ENCODE measurements at regions not wholly inside any gene's neighbourhood (a gene's known extent, or its start where the extent isn't known, plus 50 kb on each side); places are given as distances from the start of the nearest gene placed in this dataset.
A peak's percentile ranks its signal among the peaks of the same experiment; 100 is the strongest.

DNA sequence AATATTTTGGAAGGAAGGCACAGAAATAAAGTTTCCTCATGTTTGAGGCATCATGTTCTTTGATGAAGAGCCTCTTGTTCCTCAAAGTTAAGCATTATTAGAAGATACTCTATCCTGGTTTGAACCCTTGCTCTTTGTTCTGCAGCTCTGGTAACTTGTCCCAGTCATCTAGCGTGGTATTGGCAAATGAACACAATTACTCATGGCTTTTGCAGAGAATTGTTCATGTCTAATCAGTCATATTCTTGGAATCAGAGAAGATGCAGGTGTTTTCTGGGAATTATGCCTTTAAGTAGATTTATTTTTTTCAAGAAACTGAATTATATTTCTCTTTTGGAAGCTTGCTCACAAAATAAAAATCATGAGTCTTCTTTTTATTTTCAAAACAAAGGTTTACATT is 52.9 kb upstream of the HPGDS start:
- Histone ChIP-seq H3K79me2 (ENCODE audit: control insufficient read depth, insufficient read depth, low read length) (no peaks in the 10 kb centered on the region), H3K9me3 (ENCODE audit: control insufficient read depth, insufficient read depth, low read depth, low read length) (no peaks in the 10 kb centered on the region), H3K4me1 (ENCODE audit: control insufficient read depth, extremely low read depth, insufficient read depth, low read length) (no peaks in the 10 kb centered on the region), H3K27me3 (ENCODE audit: control insufficient read depth, insufficient read depth, low read length) (no peaks in the 10 kb centered on the region), H4K20me1 (ENCODE audit: control insufficient read depth, extremely low read depth, insufficient read depth, low read length) (no peaks in the 10 kb centered on the region), H3K4me2 (ENCODE audit: extremely low read depth, insufficient read depth, low read length) (no peak overlapping the region), H3K4me3 (replicated peaks in 1 of 4; ENCODE audit: control extremely low read depth in 1 of 4, insufficient read depth in 1 of 4, low read depth in 3 of 4, low read length in 4 of 4) (no peak overlapping the region), H2AFZ (ENCODE audit: low read length) (no peak overlapping the region), H3K27ac (ENCODE audit: insufficient read depth, low read length) (no peak overlapping the region), H3K9ac (ENCODE audit: insufficient read depth, low read length) (no peak overlapping the region), H3K36me3 (ENCODE audit: control insufficient read depth, insufficient read depth, low read length) (no peaks in the 10 kb centered on the region)
- TF ChIP-seq EZH2 (IDR thresholded peaks at IDR 0.05; ENCODE audit: low read length, missing control alignments): no peak
- TF ChIP-seq, protein P1, sequence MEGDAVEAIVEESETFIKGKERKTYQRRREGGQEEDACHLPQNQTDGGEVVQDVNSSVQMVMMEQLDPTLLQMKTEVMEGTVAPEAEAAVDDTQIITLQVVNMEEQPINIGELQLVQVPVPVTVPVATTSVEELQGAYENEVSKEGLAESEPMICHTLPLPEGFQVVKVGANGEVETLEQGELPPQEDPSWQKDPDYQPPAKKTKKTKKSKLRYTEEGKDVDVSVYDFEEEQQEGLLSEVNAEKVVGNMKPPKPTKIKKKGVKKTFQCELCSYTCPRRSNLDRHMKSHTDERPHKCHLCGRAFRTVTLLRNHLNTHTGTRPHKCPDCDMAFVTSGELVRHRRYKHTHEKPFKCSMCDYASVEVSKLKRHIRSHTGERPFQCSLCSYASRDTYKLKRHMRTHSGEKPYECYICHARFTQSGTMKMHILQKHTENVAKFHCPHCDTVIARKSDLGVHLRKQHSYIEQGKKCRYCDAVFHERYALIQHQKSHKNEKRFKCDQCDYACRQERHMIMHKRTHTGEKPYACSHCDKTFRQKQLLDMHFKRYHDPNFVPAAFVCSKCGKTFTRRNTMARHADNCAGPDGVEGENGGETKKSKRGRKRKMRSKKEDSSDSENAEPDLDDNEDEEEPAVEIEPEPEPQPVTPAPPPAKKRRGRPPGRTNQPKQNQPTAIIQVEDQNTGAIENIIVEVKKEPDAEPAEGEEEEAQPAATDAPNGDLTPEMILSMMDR (conservative IDR thresholded peaks at IDR 0.05 in 1 of 2, IDR thresholded peaks at IDR 0.05 in 1 of 2; ENCODE audit: low read depth in 1 of 2, low read length in 2 of 2): no peak
- DNase-seq (ENCODE audit: low read depth in 2 of 2): peak in 1 of 2 donors; percentile 22

- Histone ChIP-seq H3K9ac (ENCODE audit: insufficient read depth, low read length) (no peak overlapping the region), H4K20me1 (ENCODE audit: control insufficient read depth, extremely low read depth, insufficient read depth, low read length) (no peaks in the 10 kb centered on the region), H3K79me2 (ENCODE audit: control insufficient read depth, insufficient read depth, low read length) (no peaks in the 10 kb centered on the region), H3K9me3 (ENCODE audit: control insufficient read depth, insufficient read depth, low read depth, low read length) (no peaks in the 10 kb centered on the region), H3K4me2 (ENCODE audit: extremely low read depth, insufficient read depth, low read length) (no peak overlapping the region), H3K27me3 (ENCODE audit: control insufficient read depth, insufficient read depth, low read length) (no peaks in the 10 kb centered on the region), H3K27ac (ENCODE audit: insufficient read depth, low read length) (no peak overlapping the region), H3K4me3 (replicated peaks in 1 of 4; ENCODE audit: control extremely low read depth in 1 of 4, insufficient read depth in 1 of 4, low read depth in 3 of 4, low read length in 4 of 4) (no peak overlapping the region), H2AFZ (ENCODE audit: low read length) (no peak overlapping the region), H3K36me3 (ENCODE audit: control insufficient read depth, insufficient read depth, low read length) (no peaks in the 10 kb centered on the region), H3K4me1 (ENCODE audit: control insufficient read depth, extremely low read depth, insufficient read depth, low read length) (no peaks in the 10 kb centered on the region)
- no peak for DNase-seq (ENCODE audit: low read depth in 2 of 2)
- no peak for TF ChIP-seq EZH2 (IDR thresholded peaks at IDR 0.05; ENCODE audit: low read length, missing control alignments)
- TF ChIP-seq, protein P1 (conservative IDR thresholded peaks at IDR 0.05 in 1 of 2, IDR thresholded peaks at IDR 0.05 in 1 of 2; ENCODE audit: low read depth in 1 of 2, low read length in 2 of 2): no peak
Observed at GRCh38 chr4:94396984-94397383, 54.3 kb upstream of the HPGDS start.

GRCh38 chr4:94397635-94398034 is 54.1 kb upstream of the PDLIM5 start:
- Histone ChIP-seq H2AFZ (ENCODE audit: low read length) (no peak overlapping the region), H3K79me2 (ENCODE audit: control insufficient read depth, insufficient read depth, low read length) (no peaks in the 10 kb centered on the region), H3K4me2 (ENCODE audit: extremely low read depth, insufficient read depth, low read length) (no peak overlapping the region), H3K4me3 (replicated peaks in 1 of 4; ENCODE audit: control extremely low read depth in 1 of 4, insufficient read depth in 1 of 4, low read depth in 3 of 4, low read length in 4 of 4) (no peak overlapping the region), H4K20me1 (ENCODE audit: control insufficient read depth, extremely low read depth, insufficient read depth, low read length) (no peaks in the 10 kb centered on the region), H3K36me3 (ENCODE audit: control insufficient read depth, insufficient read depth, low read length) (no peaks in the 10 kb centered on the region), H3K27me3 (ENCODE audit: control insufficient read depth, insufficient read depth, low read length) (no peaks in the 10 kb centered on the region), H3K9ac (ENCODE audit: insufficient read depth, low read length) (no peak overlapping the region), H3K9me3 (ENCODE audit: control insufficient read depth, insufficient read depth, low read depth, low read length) (no peaks in the 10 kb centered on the region), H3K27ac (ENCODE audit: insufficient read depth, low read length) (no peak overlapping the region), H3K4me1 (ENCODE audit: control insufficient read depth, extremely low read depth, insufficient read depth, low read length) (no peaks in the 10 kb centered on the region)
- DNase-seq (ENCODE audit: low read depth in 2 of 2): no peak
- TF ChIP-seq, protein P1 (conservative IDR thresholded peaks at IDR 0.05 in 1 of 2, IDR thresholded peaks at IDR 0.05 in 1 of 2; ENCODE audit: low read depth in 1 of 2, low read length in 2 of 2): no peak
- no peak for TF ChIP-seq EZH2 (IDR thresholded peaks at IDR 0.05; ENCODE audit: low read length, missing control alignments)
